ENCODE measurements at regions not wholly inside any gene's neighbourhood (a gene's known extent, or its start where the extent isn't known, plus 50 kb on each side); places are given as distances from the start of the nearest gene placed in this dataset.

DNA sequence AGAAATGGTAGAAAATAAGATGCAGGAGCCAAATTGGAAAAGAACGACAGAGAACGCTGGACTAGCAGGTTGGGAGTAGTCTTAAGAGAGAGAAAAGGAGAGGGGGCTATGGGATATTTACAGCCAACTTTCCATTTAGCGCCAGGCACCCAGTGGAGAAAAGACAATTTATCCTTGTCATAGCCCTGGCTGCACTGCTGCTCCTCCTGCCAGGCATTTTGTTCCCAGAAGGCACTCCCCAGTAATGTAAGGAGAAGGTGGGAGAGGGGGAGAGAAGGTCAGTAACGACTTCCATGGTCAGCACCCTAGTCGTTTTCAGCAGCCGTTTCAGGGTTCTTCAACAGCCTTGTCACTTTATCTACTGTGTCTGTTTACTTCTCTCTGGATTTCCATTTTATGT is 159.0 kb downstream of the TRMT11 start:
- no peak overlapping the region for H3K4me3 ChIP-seq
- no peaks in the 10 kb centered on the region for H4K20me1 ChIP-seq
- H3K4me1 ChIP-seq: no peaks in the 10 kb centered on the region
- H3K36me3 ChIP-seq: no peaks in the 10 kb centered on the region
- no peak overlapping the region for H3K27ac ChIP-seq
- H3K9ac ChIP-seq: no peak overlapping the region
- no peaks in the 10 kb centered on the region for H3K27me3 ChIP-seq
- no peak overlapping the region for H3K4me2 ChIP-seq
- H3K9me3 ChIP-seq: no peaks in the 10 kb centered on the region
- no peak for TF ChIP-seq Cebpa-rat (IDR thresholded peaks at IDR 0.05)

DNA sequence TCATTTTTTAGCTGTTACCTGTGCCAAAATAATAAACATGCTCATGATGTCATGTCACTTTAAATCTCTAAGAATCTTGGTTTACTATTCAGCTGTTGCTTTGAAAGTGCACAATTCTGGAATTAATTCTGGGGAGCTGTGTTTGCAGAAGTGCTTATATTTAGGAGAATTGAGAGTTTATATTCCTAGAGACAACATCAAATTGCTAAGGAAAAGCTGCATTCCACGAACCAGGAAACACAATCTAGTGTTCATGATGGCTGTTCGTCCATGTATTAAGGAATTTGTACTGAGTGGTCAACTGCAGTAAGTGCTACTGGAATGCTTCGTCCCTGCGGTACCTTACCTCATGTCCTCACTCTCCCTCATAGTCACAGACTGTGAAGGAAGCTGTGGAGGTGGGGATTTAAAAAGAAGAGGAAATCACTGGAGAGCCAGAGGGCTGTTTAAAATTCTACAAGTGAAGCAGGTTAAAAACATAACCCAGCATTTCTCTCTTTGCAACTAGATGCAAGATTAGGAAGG is 161.0 kb downstream of the TRMT11 start:
- Histone ChIP-seq H3K9ac (no peak overlapping the region), H3K27ac (no peak overlapping the region), H3K4me1 (no peaks in the 10 kb centered on the region), H3K27me3 (no peaks in the 10 kb centered on the region), H3K4me2 (no peak overlapping the region), H4K20me1 (no peaks in the 10 kb centered on the region), H3K9me3 (no peaks in the 10 kb centered on the region), H3K4me3 (no peak overlapping the region), H3K36me3 (no peaks in the 10 kb centered on the region)
- TF ChIP-seq Cebpa-rat (IDR thresholded peaks at IDR 0.05): no peak

DNA sequence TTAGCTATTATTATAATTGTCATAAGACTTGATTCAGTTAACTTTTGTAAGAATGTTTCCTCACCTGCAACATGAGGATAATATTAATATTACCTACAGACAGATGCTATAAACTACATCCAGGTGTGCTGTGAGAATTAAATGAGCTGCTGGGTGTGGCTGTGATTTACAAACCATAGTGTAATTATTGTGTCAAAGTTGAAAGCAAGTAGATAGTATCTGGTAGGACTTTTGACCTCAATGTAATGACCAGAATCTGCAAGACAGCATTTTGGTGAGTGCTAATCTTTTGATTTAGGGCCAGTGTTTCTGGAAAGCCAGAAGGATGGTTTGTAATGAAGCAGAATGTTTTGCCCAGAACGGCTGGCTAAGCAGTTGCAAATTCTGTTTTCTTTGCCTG is 162.5 kb downstream of the TRMT11 start:
- Histone ChIP-seq H3K4me2 (no peak overlapping the region), H3K36me3 (no peaks in the 10 kb centered on the region), H3K9me3 (no peaks in the 10 kb centered on the region), H3K4me3 (no peak overlapping the region), H3K27me3 (no peaks in the 10 kb centered on the region), H3K27ac (no peak overlapping the region), H3K9ac (no peak overlapping the region), H3K4me1 (no peaks in the 10 kb centered on the region), H4K20me1 (no peaks in the 10 kb centered on the region)
- no peak for TF ChIP-seq Cebpa-rat (IDR thresholded peaks at IDR 0.05)

DNA sequence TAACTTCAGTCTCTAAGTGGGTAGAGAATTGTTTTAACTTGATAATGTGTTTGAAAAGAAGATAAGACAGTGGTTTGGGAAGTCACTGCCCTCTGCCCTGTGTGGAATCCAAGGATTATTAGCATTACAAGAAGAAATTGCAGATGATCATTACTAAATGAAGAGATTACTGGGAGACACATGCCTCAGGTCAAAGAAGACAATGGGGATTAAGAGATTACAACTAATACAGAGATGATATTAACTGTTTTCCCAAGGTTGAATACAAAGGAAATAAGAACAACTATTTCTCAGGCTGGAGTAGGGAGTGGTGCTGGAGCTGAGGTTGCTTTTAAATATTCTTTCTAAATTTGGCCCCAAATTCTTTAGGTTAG is 166.0 kb downstream of the TRMT11 start:
- Histone ChIP-seq H3K27ac (no peak overlapping the region), H3K4me2 (no peak overlapping the region), H3K9me3 (no peaks in the 10 kb centered on the region), H3K4me3 (no peak overlapping the region), H4K20me1 (no peaks in the 10 kb centered on the region), H3K27me3 (no peaks in the 10 kb centered on the region), H3K9ac (no peak overlapping the region), H3K36me3 (no peaks in the 10 kb centered on the region), H3K4me1 (no peaks in the 10 kb centered on the region)
- no peak for TF ChIP-seq Cebpa-rat (IDR thresholded peaks at IDR 0.05)

DNA sequence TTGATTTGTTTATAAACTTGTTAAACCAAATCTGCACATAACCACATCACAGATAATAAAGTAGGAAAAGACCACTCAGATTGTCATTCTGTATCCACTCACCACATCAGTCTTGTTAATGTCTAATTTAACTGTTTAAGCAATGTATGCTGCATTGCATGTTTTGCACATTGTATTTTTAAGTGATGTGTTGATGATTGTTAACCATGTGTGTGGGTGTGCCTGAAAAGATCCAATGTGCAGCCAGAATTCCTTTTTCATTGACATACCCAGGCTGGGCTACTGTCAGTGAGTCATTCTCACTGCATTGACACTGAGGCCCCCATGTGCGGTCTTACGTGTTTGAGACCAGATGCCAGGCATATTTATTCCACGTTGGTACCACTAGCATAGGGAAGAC is 167.3 kb downstream of the TRMT11 start:
- Histone ChIP-seq H3K27me3 (no peaks in the 10 kb centered on the region), H3K4me1 (no peaks in the 10 kb centered on the region), H3K9ac (no peak overlapping the region), H4K20me1 (no peaks in the 10 kb centered on the region), H3K9me3 (no peaks in the 10 kb centered on the region), H3K4me2 (no peak overlapping the region), H3K27ac (no peak overlapping the region), H3K4me3 (no peak overlapping the region), H3K36me3 (no peaks in the 10 kb centered on the region)
- TF ChIP-seq Cebpa-rat (IDR thresholded peaks at IDR 0.05): no peak

DNA sequence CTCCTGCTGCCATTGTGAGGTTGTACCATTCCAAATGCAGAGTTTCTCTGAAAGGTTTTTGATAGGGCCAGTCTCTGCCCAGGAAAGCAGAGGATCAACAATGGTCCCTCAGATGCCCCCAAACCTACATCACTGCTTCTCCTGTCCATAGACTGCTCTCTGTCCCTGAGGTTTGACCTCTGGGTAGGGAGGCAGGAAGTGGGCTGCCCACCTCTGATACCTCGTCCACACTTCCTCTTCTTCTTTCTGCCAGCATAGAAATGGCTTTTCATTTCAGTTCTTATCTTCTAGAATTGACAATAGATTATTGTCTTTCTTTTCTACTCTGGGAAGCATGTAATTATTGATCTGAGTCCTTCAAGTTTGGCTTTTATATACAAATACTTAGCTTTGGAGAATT is 170.6 kb downstream of the TRMT11 start:
- no peaks in the 10 kb centered on the region for H3K36me3 ChIP-seq
- H3K27me3 ChIP-seq: no peaks in the 10 kb centered on the region
- H3K9ac ChIP-seq: no peak overlapping the region
- no peak overlapping the region for H3K4me3 ChIP-seq
- H3K4me2 ChIP-seq: no peak overlapping the region
- no peaks in the 10 kb centered on the region for H4K20me1 ChIP-seq
- no peak for TF ChIP-seq Cebpa-rat (IDR thresholded peaks at IDR 0.05)
- H3K4me1 ChIP-seq: no peaks in the 10 kb centered on the region
- H3K27ac ChIP-seq: no peak overlapping the region
- no peaks in the 10 kb centered on the region for H3K9me3 ChIP-seq

DNA sequence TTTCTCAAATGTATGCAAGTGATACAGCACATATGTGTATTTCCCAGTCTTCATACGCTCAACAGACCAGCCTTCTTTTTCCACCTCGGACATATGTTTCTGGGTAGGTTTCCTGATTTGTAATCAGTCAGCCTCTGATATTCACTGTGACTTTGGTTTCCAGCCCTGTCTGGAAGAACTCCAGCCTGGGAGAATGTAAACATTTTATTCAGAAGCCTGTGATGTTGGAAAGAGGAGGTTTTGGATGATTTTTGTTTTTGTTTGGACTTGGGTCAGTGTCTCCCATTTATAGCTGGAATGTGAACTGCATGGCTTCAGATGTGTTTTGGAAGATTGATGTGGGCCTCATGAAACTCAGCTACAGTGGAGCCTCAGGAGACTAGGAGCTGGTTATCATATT is 172.2 kb upstream of the CENPW start:
- H3K4me3 ChIP-seq: no peak overlapping the region
- TF ChIP-seq Cebpa-rat (IDR thresholded peaks at IDR 0.05): no peak

DNA sequence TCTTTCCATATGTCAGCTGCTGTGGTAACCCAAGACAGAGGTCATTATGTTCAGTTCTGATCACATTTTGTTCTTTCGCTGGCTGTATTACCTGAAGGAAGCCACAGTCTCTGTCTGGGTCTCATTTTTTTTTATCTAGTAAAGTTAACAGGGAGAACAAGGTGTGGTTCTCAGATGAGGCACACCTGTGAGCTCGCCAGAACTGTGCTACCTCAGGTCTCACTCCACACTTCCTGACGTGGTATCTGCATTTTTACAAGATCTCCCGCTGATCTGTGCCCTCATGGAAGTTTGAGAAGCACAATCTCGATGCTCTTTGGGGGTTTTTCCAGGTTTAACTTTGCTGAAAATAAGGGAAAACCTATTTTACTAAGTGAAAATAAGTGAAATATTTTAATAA is 169.5 kb upstream of the CENPW start:
- Histone ChIP-seq H3K9me3 (no peaks in the 10 kb centered on the region), H4K20me1 (no peaks in the 10 kb centered on the region), H3K9ac (no peak overlapping the region), H3K4me3 (no peak overlapping the region), H3K27ac (no peak overlapping the region), H3K4me2 (no peak overlapping the region), H3K27me3 (no peaks in the 10 kb centered on the region), H3K36me3 (no peaks in the 10 kb centered on the region), H3K4me1 (no peaks in the 10 kb centered on the region)
- TF ChIP-seq Cebpa-rat (IDR thresholded peaks at IDR 0.05): no peak

More for the DNA sequence above, 172.2 kb upstream of the CENPW start:
- Histone ChIP-seq H3K27me3 (no peaks in the 10 kb centered on the region), H3K9ac (no peak overlapping the region), H4K20me1 (no peaks in the 10 kb centered on the region), H3K9me3 (0 out of 2 replicates have a peak, but pooled peaks cover 3% of the 10 kb centered on the region), H3K36me3 (no peaks in the 10 kb centered on the region), H3K4me2 (no peak overlapping the region), H3K27ac (no peak overlapping the region), H3K4me1 (no peaks in the 10 kb centered on the region)

DNA sequence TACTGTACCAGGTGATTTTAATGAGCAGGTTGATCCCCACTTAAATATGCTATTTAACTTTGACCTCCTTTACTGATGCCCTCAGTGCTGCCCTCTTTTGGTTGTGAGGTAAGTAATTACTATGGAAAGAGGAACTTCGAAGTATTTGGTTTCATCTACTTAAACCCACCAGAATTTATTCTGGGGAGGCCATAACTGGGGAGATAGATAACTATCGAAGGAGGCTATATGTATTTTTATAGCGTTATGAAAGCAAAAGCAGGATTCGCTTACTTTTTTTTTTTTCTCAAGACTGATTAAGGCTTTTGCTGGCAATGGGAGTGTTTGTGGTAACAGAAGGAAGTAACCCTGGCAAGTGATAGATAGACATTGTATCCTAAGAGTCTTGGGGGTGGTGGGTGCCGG is 168.9 kb upstream of the CENPW start:
- no peak overlapping the region for H3K9ac ChIP-seq
- no peaks in the 10 kb centered on the region for H4K20me1 ChIP-seq
- TF ChIP-seq Cebpa-rat (IDR thresholded peaks at IDR 0.05): no peak
- H3K27me3 ChIP-seq: no peaks in the 10 kb centered on the region
- no peaks in the 10 kb centered on the region for H3K4me1 ChIP-seq
- no peak overlapping the region for H3K4me3 ChIP-seq
- H3K9me3 ChIP-seq: no peaks in the 10 kb centered on the region
- H3K27ac ChIP-seq: no peak overlapping the region
- H3K4me2 ChIP-seq: no peak overlapping the region
- H3K36me3 ChIP-seq: no peaks in the 10 kb centered on the region

DNA sequence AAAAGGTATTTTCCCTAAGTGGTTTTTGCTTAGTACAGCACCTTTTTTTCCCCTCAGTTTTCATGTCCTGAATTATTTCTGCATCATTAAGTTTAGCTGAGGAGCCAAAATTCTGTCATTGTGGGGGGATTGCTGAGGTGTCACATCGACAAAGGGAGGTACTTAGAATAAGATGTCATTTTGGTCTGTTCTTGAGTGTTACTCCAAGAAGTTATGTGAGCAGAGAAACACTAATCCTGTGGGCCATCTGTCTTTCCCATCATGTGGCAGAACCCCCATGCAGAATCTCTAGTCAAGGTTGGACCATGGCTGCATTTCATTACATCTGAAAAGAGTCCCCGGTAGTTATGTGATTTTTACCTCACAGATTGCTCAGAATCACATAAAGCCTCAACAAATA is 167.8 kb upstream of the CENPW start:
- Histone ChIP-seq H3K27ac (no peak overlapping the region), H3K4me1 (no peaks in the 10 kb centered on the region), H3K9me3 (no peaks in the 10 kb centered on the region), H3K27me3 (no peaks in the 10 kb centered on the region), H3K4me3 (no peak overlapping the region), H3K36me3 (no peaks in the 10 kb centered on the region), H4K20me1 (no peaks in the 10 kb centered on the region), H3K9ac (no peak overlapping the region), H3K4me2 (no peak overlapping the region)
- TF ChIP-seq Cebpa-rat (IDR thresholded peaks at IDR 0.05): no peak

DNA sequence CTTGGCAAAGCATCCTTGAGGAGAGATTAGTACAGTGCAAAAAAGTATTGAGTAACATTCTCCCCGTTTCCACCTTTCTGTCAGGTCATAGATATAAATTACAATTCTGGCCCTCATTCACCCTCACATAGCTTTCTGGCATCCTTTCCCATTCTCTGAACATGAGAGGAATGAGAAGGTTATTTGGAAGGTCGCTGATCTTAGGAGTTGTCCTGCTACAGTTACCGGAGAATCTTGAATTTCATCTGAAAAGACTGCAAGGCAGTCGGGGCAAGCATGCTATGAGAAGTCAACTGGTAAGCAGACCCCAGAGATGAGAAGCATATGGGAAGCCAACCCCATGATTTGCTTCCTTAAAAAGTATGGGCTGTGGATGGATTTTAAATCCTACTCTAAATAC is 166.7 kb upstream of the CENPW start:
- Histone ChIP-seq H3K9ac (no peak overlapping the region), H3K4me1 (no peaks in the 10 kb centered on the region), H3K27ac (no peak overlapping the region), H4K20me1 (no peaks in the 10 kb centered on the region), H3K27me3 (no peaks in the 10 kb centered on the region), H3K4me3 (no peak overlapping the region), H3K9me3 (no peaks in the 10 kb centered on the region), H3K36me3 (no peaks in the 10 kb centered on the region), H3K4me2 (no peak overlapping the region)
- TF ChIP-seq Cebpa-rat (IDR thresholded peaks at IDR 0.05): no peak

Measured in BLaER1 (cell line).